SU-DHL-6 (cell line): ENCODE measurements at regions not wholly inside any gene's neighbourhood (a gene's known extent, or its start where the extent isn't known, plus 50 kb on each side); places are given as distances from the start of the nearest gene placed in this dataset.

Source experiments
- EZH2phosphoT487 ChIP-seq: fragments of 200-600 bp; sonication (generic), shearing (Covaris generic); conservative IDR thresholded peaks from 2 replicates; pipeline ENCODE4 v1.6.1; 2018; ENCODE audit warnings: mild to moderate bottlenecking, antibody characterized with exemption, low read length, moderate library complexity, mixed read lengths
- TF ChIP-seq, protein P1 (sequence below): fragments of 200-600 bp; sonication (generic); IDR thresholded peaks from one replicate; pipeline ENCODE4 v1.5.1; 2017; ENCODE audit warnings: antibody characterized with exemption, mild to moderate bottlenecking, low read length, moderate library complexity; ENCODE audit not compliant: insufficient read depth, poor library complexity, severe bottlenecking

- no peak for TF ChIP-seq EZH2phosphoT487
- TF ChIP-seq, protein P1, sequence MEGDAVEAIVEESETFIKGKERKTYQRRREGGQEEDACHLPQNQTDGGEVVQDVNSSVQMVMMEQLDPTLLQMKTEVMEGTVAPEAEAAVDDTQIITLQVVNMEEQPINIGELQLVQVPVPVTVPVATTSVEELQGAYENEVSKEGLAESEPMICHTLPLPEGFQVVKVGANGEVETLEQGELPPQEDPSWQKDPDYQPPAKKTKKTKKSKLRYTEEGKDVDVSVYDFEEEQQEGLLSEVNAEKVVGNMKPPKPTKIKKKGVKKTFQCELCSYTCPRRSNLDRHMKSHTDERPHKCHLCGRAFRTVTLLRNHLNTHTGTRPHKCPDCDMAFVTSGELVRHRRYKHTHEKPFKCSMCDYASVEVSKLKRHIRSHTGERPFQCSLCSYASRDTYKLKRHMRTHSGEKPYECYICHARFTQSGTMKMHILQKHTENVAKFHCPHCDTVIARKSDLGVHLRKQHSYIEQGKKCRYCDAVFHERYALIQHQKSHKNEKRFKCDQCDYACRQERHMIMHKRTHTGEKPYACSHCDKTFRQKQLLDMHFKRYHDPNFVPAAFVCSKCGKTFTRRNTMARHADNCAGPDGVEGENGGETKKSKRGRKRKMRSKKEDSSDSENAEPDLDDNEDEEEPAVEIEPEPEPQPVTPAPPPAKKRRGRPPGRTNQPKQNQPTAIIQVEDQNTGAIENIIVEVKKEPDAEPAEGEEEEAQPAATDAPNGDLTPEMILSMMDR, result no peak
These were observed 211.3 kb upstream of the DPP6 start for GRCh38 chr7:153840861-153841260.
